WERI-Rb-1 (cell line): ENCODE measurements at regions not wholly inside any gene's neighbourhood (a gene's known extent, or its start where the extent isn't known, plus 50 kb on each side); places are given as distances from the start of the nearest gene placed in this dataset.

Source experiments
- DNase-seq: peaks from one replicate; pipeline ENCODE4 v3.0.0-alpha.2; 2020
- H3K27ac ChIP-seq: fragments of 250-450 bp; sonication (Bioruptor Pico); 2 replicates; pipeline ENCODE4 v1.5.1; 2020; ENCODE audit warnings: mild to moderate bottlenecking, moderate library complexity
- H3K27me3 ChIP-seq: fragments of 250-450 bp; sonication (Bioruptor Pico); 2 replicates; pipeline ENCODE4 v1.5.1; 2021; ENCODE audit warnings: mild to moderate bottlenecking, low read depth, moderate library complexity; ENCODE audit not compliant: insufficient read depth, severe bottlenecking
- H3K36me3 ChIP-seq: fragments of 250-450 bp; sonication (Bioruptor Pico); 2 replicates; pipeline ENCODE4 v1.5.1; 2020; ENCODE audit warnings: mild to moderate bottlenecking, moderate library complexity
- H3K4me3 ChIP-seq: 2 replicates; pipeline ENCODE4 v1.5.1; 2011; ENCODE audit warnings: low read depth, mild to moderate bottlenecking, control low read depth, low read length
- H3K9me3 ChIP-seq: fragments of 250-450 bp; sonication (Bioruptor Pico); 2 replicates; pipeline ENCODE4 v1.5.1; 2021; ENCODE audit warnings: mild to moderate bottlenecking, moderate library complexity; ENCODE audit not compliant: severe bottlenecking
- TF ChIP-seq, protein P1 (sequence below): IDR thresholded peaks from 2 replicates; pipeline ENCODE4 v1.5.1; 2011; ENCODE audit warnings: low read depth, mild to moderate bottlenecking, control low read depth, inconsistent platforms, low read length

DNA sequence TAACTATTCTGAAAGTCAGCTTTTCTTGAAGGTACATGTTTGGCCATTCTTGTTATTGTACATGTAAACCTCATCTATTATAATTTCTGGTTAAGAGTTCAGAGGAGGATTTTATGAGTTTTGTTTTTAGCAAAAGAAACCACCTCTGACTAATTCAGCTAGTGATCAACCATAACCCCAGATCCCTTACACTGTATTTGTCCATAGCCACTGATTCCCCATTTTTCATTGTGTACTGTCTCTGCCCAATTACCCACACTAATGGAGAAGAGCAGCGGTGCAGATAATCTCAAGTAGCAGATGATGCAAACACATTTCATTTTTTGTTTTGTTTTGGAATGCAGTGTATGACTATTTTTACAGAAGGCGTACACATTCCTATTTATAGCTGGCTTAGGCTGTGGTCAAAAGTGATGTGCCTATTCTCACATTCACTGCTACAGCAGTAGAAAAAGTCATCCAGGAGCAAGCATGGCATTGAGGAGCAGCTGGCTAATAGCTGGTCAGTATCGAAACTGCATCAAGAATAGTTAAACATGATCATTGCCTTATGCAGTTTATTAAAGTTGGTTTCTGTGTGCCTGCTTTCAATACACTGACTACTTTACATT lies 988.3 kb downstream of the DTWD2 start:
- Histone ChIP-seq H3K4me3 (no peak overlapping the region), H3K9me3 (no peaks in the 10 kb centered on the region), H3K36me3 (no peaks in the 10 kb centered on the region), H3K27me3 (no peaks in the 10 kb centered on the region), H3K27ac (no peak overlapping the region)
- TF ChIP-seq, protein P1, sequence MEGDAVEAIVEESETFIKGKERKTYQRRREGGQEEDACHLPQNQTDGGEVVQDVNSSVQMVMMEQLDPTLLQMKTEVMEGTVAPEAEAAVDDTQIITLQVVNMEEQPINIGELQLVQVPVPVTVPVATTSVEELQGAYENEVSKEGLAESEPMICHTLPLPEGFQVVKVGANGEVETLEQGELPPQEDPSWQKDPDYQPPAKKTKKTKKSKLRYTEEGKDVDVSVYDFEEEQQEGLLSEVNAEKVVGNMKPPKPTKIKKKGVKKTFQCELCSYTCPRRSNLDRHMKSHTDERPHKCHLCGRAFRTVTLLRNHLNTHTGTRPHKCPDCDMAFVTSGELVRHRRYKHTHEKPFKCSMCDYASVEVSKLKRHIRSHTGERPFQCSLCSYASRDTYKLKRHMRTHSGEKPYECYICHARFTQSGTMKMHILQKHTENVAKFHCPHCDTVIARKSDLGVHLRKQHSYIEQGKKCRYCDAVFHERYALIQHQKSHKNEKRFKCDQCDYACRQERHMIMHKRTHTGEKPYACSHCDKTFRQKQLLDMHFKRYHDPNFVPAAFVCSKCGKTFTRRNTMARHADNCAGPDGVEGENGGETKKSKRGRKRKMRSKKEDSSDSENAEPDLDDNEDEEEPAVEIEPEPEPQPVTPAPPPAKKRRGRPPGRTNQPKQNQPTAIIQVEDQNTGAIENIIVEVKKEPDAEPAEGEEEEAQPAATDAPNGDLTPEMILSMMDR = no peak
- no peak for DNase-seq

DNA sequence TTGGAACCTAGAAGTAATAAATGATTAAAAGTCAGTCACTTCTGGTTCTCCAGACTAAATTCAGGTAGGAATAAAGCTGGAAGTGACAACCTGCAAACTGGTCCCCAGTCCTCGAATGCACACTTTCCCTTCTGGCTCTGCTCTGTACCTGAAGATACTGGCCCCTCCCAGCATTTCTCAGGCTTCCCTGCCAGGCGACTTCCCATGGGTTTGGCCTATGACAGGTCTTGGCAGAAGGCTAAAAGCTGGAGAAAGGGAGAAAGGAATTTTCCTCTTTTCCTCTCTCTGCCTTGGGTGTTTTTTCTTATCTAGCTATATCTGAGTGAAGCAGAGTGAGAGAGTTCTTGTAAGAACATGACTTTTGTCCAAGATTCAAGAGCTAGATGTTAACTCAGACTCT lies 1005.7 kb downstream of the DTWD2 start:
- TF ChIP-seq, protein P1 = no peak
- Histone ChIP-seq H3K4me3 (no peak overlapping the region), H3K36me3 (no peaks in the 10 kb centered on the region), H3K9me3 (no peaks in the 10 kb centered on the region), H3K27ac (no peak overlapping the region), H3K27me3 (no peaks in the 10 kb centered on the region)
- peak; percentile 17 for DNase-seq

DNA sequence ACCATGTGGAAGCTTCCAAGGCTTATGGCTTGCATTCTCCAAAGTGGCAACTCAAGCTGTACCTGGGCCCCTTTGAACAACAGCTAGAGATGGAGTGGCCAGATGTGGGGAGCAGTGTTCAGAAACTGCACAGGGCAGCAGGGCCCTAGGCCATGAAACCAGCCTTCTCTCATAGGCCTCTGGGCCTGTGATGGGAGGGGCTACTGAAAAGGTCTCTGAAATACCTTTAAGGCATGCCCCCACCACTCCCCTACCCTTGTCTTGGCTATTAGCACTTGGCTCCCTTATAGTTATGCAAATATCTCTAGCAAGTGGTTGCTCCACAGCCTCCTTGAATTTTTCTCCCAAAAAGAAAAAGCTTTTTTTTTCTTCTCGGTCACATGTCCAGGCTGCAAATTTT lies 1014.6 kb downstream of the DTWD2 start:
- no peak for DNase-seq
- Histone ChIP-seq H3K27me3 (no peaks in the 10 kb centered on the region), H3K27ac (no peak overlapping the region), H3K36me3 (no peaks in the 10 kb centered on the region), H3K4me3 (no peak overlapping the region), H3K9me3 (no peaks in the 10 kb centered on the region)
- TF ChIP-seq, protein P1 = no peak

DNA sequence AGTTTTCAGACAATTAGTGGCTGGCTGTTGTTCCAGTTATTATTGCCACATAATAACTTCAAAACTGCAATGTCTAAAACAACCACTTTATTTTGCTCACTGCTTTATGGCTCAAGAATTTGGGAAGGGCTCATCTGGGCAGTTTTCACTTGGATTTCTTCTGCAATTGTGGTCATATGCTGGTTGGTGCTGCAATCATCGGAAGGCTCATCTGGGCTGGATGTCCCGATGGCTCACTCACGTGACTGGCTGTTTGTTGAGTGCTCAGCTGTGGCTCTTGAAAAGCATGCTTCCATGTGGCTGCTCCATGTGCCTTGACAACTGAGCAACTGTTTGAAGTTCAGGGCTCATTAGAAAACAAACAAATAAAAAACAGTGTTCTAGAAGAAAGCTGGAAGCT lies 1032.5 kb downstream of the DTWD2 start:
- no peak for DNase-seq
- TF ChIP-seq, protein P1 = no peak

DNA sequence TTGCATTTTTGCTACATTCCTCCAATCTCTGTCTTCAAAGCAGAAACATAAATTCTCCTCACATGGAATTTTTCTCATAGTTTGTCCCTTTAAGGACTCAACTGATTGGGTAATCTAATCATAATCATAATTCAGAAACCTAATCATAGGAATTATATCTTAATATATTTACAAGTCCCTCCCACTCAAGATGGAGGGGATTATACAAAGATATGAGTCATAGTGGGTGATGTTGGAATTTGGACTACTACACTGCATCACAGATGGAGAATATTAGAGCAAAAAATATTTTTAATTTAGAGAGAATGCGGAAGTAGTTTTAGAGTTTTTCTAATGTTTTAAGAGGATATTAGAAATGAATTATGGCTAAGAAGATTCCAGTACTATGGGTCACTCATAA lies 1034.0 kb downstream of the DTWD2 start:
- no peaks in the 10 kb centered on the region for H3K27me3 ChIP-seq
- no peak overlapping the region for H3K4me3 ChIP-seq
- H3K36me3 ChIP-seq = no peaks in the 10 kb centered on the region
- no peaks in the 10 kb centered on the region for H3K9me3 ChIP-seq
- DNase-seq = no peak
- no peak overlapping the region for H3K27ac ChIP-seq
- TF ChIP-seq, protein P1 = no peak

More for the DNA sequence above, 1032.5 kb downstream of the DTWD2 start:
- no peak overlapping the region for H3K27ac ChIP-seq
- H3K27me3 ChIP-seq = no peaks in the 10 kb centered on the region
- H3K4me3 ChIP-seq = no peak overlapping the region
- no peaks in the 10 kb centered on the region for H3K9me3 ChIP-seq
- H3K36me3 ChIP-seq = no peaks in the 10 kb centered on the region

DNA sequence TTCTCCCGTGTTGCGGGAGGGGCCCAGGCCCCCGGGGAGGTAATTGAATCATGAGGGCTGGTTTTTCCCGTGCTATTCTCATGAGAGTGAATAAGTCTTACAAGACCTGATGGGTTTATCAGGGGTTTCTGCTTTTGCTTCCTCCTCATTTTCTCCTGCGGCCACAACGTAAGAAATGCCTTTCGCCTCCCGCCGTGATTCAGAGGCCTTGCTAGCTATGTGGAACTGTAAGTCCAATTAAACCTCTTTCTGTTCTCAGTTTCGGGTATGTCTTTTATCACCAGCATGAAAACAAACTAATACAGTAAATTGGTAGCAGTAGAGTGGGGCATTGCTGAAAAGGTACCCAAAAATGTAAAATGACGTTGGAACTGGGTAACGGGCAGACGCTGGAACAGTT lies 1035.1 kb downstream of the DTWD2 start:
- TF ChIP-seq, protein P1 = no peak
- DNase-seq = no peak
- H3K9me3 ChIP-seq = no peaks in the 10 kb centered on the region
- H3K27ac ChIP-seq = no peak overlapping the region
- no peak overlapping the region for H3K4me3 ChIP-seq
- H3K27me3 ChIP-seq = no peaks in the 10 kb centered on the region
- no peaks in the 10 kb centered on the region for H3K36me3 ChIP-seq
